HEK293T (cell line): ENCODE measurements at regions not wholly inside any gene's neighbourhood (a gene's known extent, or its start where the extent isn't known, plus 50 kb on each side); places are given as distances from the start of the nearest gene placed in this dataset.

Source experiments
- CTCF ChIA-PET: fragments of 350-600 bp; formaldehyde crosslinking; extraction: SDS; loops from one replicate; lab custom pipeline; 2021; ENCODE audit warnings: antibody characterized with exemption, inconsistent platforms; lab: Yijun Ruan, JAX
- POLR2A ChIA-PET: fragments of 350-600 bp; formaldehyde crosslinking; extraction: SDS; loops from one replicate; lab custom pipeline; 2020; ENCODE audit warnings: antibody characterized with exemption, inconsistent platforms; lab: Yijun Ruan, JAX
- DNase-seq: peaks from one replicate; pipeline ENCODE4 v3.0.0; 2012; ENCODE audit warnings: mixed read lengths; ENCODE audit errors: extremely low spot score
- ARNT ChIP-seq: fragments of 450-650 bp; IDR thresholded peaks from 2 replicates; pipeline ENCODE4 v1.6.1; 2017; ENCODE audit warnings: mild to moderate bottlenecking
- BHLHE40 ChIP-seq: fragments of 450-650 bp; IDR thresholded peaks from 2 replicates; pipeline ENCODE4 v1.6.1; 2016; ENCODE audit warnings: mild to moderate bottlenecking, moderate library complexity, borderline replicate concordance
- CTBP1 ChIP-seq: fragments of 450-650 bp; IDR thresholded peaks from 2 replicates; pipeline ENCODE4 v1.6.1; 2016; ENCODE audit warnings: borderline replicate concordance
- ELF4 ChIP-seq: fragments of 450-650 bp; IDR thresholded peaks from 2 replicates; pipeline ENCODE4 v1.6.1; 2017; ENCODE audit warnings: antibody characterized with exemption
- FOXA1 ChIP-seq: fragments of 450-650 bp; IDR thresholded peaks from 2 replicates; pipeline ENCODE4 v1.6.1; 2016; ENCODE audit warnings: mild to moderate bottlenecking
- FOXK2 ChIP-seq: fragments of 450-650 bp; IDR thresholded peaks from 2 replicates; pipeline ENCODE4 v1.6.1; 2016; ENCODE audit warnings: mild to moderate bottlenecking
- FOXM1 ChIP-seq: fragments of 450-650 bp; IDR thresholded peaks from 2 replicates; pipeline ENCODE4 v1.6.1; 2017; ENCODE audit warnings: mild to moderate bottlenecking, borderline replicate concordance
- HDGF ChIP-seq: fragments of 450-650 bp; IDR thresholded peaks from 2 replicates; pipeline ENCODE4 v1.6.1; 2017; ENCODE audit warnings: antibody characterized with exemption, borderline replicate concordance
- L3MBTL2 ChIP-seq: fragments of 450-650 bp; conservative IDR thresholded peaks from 2 replicates; pipeline ENCODE4 v1.6.1; 2016; ENCODE audit warnings: mild to moderate bottlenecking
- LEF1 ChIP-seq: fragments of 450-650 bp; IDR thresholded peaks from 2 replicates; pipeline ENCODE4 v1.6.1; 2017; ENCODE audit warnings: mild to moderate bottlenecking, borderline replicate concordance
- NFRKB ChIP-seq: fragments of 450-650 bp; IDR thresholded peaks from 2 replicates; pipeline ENCODE4 v1.6.1; 2016; ENCODE audit warnings: mild to moderate bottlenecking, moderate library complexity
- PKNOX1 ChIP-seq: fragments of 450-650 bp; IDR thresholded peaks from 2 replicates; pipeline ENCODE4 v1.6.1; 2016
- SP1 ChIP-seq: fragments of 450-650 bp; IDR thresholded peaks from 2 replicates; pipeline ENCODE4 v1.6.1; 2017
- SUZ12 ChIP-seq: fragments of 450-650 bp; IDR thresholded peaks from 2 replicates; pipeline ENCODE4 v1.6.1; 2016; ENCODE audit warnings: mild to moderate bottlenecking
- TARDBP ChIP-seq: fragments of 450-650 bp; IDR thresholded peaks from 2 replicates; pipeline ENCODE4 v1.6.1; 2016
- ZNF384 ChIP-seq: fragments of 450-650 bp; IDR thresholded peaks from 2 replicates; pipeline ENCODE4 v1.6.1; 2016

- DNase-seq = no peak
- TF ChIP-seq SP1 (no peak), BHLHE40 (no peak), FOXA1 (no peak), FOXM1 (no peak), NFRKB (no peak), HDGF (no peak), SUZ12 (no peak), FOXK2 (no peak), PKNOX1 (no peak), L3MBTL2 (no peak), ZNF384 (no peak), LEF1 (no peak), CTBP1 (no peak), ARNT (no peak), TARDBP (no peak), ELF4 (no peak)
- POLR2A ChIA-PET = no interaction called here
- CTCF ChIA-PET = interaction anchor here (0.5 to 0.7 kb wide), 2 partner anchors 62 to 608 kb away, joined by 3 read pairs; no protein-coding TSS in a partner anchor
Measured at GRCh38 chr13:71219698-71220415, 647.1 kb downstream of the DACH1 start.

- POLR2A ChIA-PET = no interaction called here
- CTCF ChIA-PET = no interaction called here
- TF ChIP-seq SUZ12 (no peak), PKNOX1 (peak; percentile 62; the same call in 1 of the 2 replicates)
- DNase-seq = peak; percentile 60
Measured at GRCh38 chr13:71218960-71219359, 648.0 kb downstream of the DACH1 start.

- no peak for TF ChIP-seq TARDBP
- TF ChIP-seq BHLHE40 = no peak
- TF ChIP-seq FOXK2 = no peak
- TF ChIP-seq SP1 = no peak
- no peak for TF ChIP-seq FOXM1
- no peak for TF ChIP-seq HDGF
- no peak for TF ChIP-seq LEF1
- no peak for TF ChIP-seq SUZ12
- no peak for TF ChIP-seq ARNT
- TF ChIP-seq L3MBTL2 = no peak
- no peak for TF ChIP-seq NFRKB
- no peak for TF ChIP-seq FOXA1
- ChIA-PET CTCF (no interaction called here), POLR2A (no interaction called here)
- DNase-seq = no peak
Measured at GRCh38 chr13:71217827-71218226, 649.2 kb downstream of the DACH1 start.

- no peak for TF ChIP-seq TARDBP
- TF ChIP-seq SUZ12 = no peak
- TF ChIP-seq FOXK2 = no peak
- no peak for TF ChIP-seq ZNF384
- no peak for TF ChIP-seq LEF1
- no peak for TF ChIP-seq ARNT
- no peak for TF ChIP-seq FOXM1
- no peak for TF ChIP-seq NFRKB
- TF ChIP-seq BHLHE40 = no peak
- TF ChIP-seq L3MBTL2 = no peak
- TF ChIP-seq PKNOX1 = no peak
- TF ChIP-seq ELF4 = no peak
- no peak for TF ChIP-seq CTBP1
- no peak for TF ChIP-seq SP1
- TF ChIP-seq HDGF = no peak
- TF ChIP-seq FOXA1 = no peak
- DNase-seq = no peak
- CTCF ChIA-PET = no interaction called here
- POLR2A ChIA-PET = no interaction called here
Measured at GRCh38 chr13:71214821-71215220, 652.2 kb downstream of the DACH1 start.

GRCh38 chr13:71214357-71214756, 652.6 kb downstream of the DACH1 start:
- no peak for TF ChIP-seq CTBP1
- no peak for TF ChIP-seq TARDBP
- ChIA-PET CTCF (no interaction called here), POLR2A (no interaction called here)

GRCh38 chr13:71213252-71213821, 653.7 kb downstream of the DACH1 start:
- ChIA-PET POLR2A (no interaction called here), CTCF (no interaction called here)
- DNase-seq = no peak
- no peak for TF ChIP-seq L3MBTL2
- TF ChIP-seq FOXM1 = no peak
- TF ChIP-seq ZNF384 = no peak
- TF ChIP-seq SUZ12 = no peak
- no peak for TF ChIP-seq FOXA1
- no peak for TF ChIP-seq FOXK2
- TF ChIP-seq SP1 = no peak
- no peak for TF ChIP-seq BHLHE40
- TF ChIP-seq ELF4 = no peak
- no peak for TF ChIP-seq LEF1
- TF ChIP-seq PKNOX1 = no peak
- TF ChIP-seq TARDBP = no peak
- TF ChIP-seq HDGF = no peak
- no peak for TF ChIP-seq ARNT
- TF ChIP-seq CTBP1 = no peak
- TF ChIP-seq NFRKB = no peak

More at GRCh38 chr13:71214357-71214756, 652.6 kb downstream of the DACH1 start:
- no peak for DNase-seq
